IPS-15b (cell line): ENCODE measurements at regions not wholly inside any gene's neighbourhood (a gene's known extent, or its start where the extent isn't known, plus 50 kb on each side); places are given as distances from the start of the nearest gene placed in this dataset.
A peak's percentile ranks its signal among the peaks of the same experiment; 100 is the strongest.

Source experiments
- H3K27me3 ChIP-seq: one replicate; pipeline ENCODE4 v1.6.1; 2013; ENCODE audit warnings: low read length; ENCODE audit not compliant: control insufficient read depth, insufficient read depth
- H3K36me3 ChIP-seq: one replicate; pipeline ENCODE4 v1.6.1; 2013; ENCODE audit warnings: low read length; ENCODE audit not compliant: control insufficient read depth, insufficient read depth
- H3K4me1 ChIP-seq: one replicate; pipeline ENCODE4 v1.6.1; 2013; ENCODE audit warnings: mild to moderate bottlenecking, low read length; ENCODE audit not compliant: control insufficient read depth, insufficient read depth
- H3K4me3 ChIP-seq: one replicate; pipeline ENCODE4 v1.5.1; 2013; ENCODE audit warnings: low read depth, low read length
- H3K9ac ChIP-seq: one replicate; pipeline ENCODE4 v1.6.1; 2013; ENCODE audit warnings: low read depth, mild to moderate bottlenecking, low read length
- H3K9me3 ChIP-seq: one replicate; pipeline ENCODE4 v1.6.1; 2013; ENCODE audit warnings: mild to moderate bottlenecking, low read length; ENCODE audit not compliant: control insufficient read depth, insufficient read depth

DNA sequence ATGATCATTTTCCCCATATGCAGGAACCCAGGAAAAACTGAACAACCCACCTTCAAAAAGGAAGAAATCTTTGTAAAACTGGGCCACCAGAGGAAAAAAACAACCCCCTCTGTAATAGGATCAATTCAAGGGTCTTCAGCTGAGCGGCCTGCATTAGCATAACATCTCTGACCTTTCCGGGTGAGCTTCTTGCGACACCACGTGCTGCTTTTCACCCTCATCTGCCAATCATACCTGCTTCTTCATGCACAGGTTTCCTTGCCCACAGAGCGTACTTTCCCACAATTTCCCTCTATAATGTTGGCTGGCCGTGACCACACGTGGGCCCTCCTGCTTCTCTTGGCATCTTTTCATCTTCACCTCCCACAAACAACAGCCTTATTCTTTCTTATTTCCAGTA lies 284.3 kb upstream of the NEBL start:
- H3K9ac ChIP-seq, result no peak overlapping the region
- peaks cover 6% of the 10 kb centered on the region for H3K4me1 ChIP-seq
- H3K9me3 ChIP-seq, result no peaks in the 10 kb centered on the region
- H3K27me3 ChIP-seq, result peaks cover 2% of the 10 kb centered on the region
- no peak overlapping the region for H3K4me3 ChIP-seq
- H3K36me3 ChIP-seq, result no peaks in the 10 kb centered on the region

DNA sequence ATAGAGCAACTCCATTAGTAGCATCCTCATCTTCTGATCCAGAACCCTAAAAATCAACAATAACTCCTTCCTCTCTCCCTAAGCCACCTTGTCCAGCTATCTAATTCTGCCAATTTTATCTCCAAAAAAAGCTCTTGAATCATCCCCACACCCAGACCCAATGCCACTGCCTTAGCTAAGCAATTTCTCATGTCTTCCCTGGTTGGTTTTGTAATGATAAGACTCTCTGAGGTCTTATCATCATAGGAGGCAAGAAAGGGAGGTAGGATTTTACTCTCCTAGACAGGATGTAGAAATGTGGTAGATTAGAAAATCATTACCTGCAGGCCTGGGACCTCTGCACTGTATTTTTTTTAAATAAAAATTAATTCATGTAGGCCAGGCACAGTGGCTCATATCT lies 283.5 kb upstream of the NEBL start:
- H3K27me3 ChIP-seq, result peaks cover 9% of the 10 kb centered on the region
- H3K4me3 ChIP-seq, result no peak overlapping the region
- H3K9ac ChIP-seq, result no peak overlapping the region
- H3K36me3 ChIP-seq, result no peaks in the 10 kb centered on the region
- no peaks in the 10 kb centered on the region for H3K9me3 ChIP-seq
- peaks cover 6% of the 10 kb centered on the region for H3K4me1 ChIP-seq

DNA sequence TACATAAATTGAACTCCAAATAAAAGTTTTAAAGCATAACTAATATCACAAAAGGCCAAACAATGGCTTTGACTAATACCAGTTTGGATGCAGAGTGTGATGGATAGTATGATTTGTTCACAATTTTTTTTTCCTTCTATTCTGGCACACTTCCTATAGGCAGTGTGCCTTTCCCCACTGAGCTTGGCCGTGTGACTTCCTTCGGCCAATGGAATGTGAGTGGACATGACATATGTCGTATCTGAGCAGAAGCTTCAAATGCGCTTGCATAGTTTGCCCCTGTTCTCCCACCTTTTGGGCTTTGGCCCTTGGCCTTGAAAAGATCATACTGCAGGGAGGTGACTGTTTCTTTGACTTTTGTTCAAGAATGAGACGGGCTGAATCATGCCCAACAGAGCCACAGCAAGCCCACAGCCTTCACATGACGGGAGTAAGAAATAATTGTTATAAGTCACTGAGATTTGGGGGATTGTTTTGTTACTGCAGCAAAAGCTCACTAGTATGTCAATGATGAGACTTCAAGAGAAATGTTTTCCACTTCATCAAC lies 279.9 kb upstream of the NEBL start:
- Histone ChIP-seq H3K9me3 (no peaks in the 10 kb centered on the region), H3K27me3 (peaks cover 29% of the 10 kb centered on the region), H3K4me1 (peaks cover 11% of the 10 kb centered on the region), H3K36me3 (no peaks in the 10 kb centered on the region), H3K9ac (no peak overlapping the region), H3K4me3 (no peak overlapping the region)

DNA sequence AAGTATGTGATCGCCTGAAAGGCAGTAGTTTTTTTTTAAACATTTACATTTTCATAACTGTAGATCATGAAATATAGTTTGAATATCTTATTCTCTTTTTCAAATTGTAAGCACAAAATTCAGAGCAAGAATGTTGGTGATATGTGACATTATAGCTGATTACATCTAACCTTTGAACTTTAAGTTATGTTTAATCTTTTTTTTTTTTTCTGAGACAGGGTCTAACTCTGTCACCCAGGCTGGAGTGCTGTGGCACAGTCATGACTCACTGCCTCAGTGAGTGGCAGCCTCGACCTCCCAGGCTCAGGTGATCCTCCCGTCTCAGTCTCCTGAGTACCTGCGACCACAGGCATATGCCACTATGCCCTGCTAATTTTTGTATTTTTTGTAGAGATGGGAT lies 278.7 kb upstream of the NEBL start:
- peaks cover 29% of the 10 kb centered on the region for H3K27me3 ChIP-seq
- no peaks in the 10 kb centered on the region for H3K36me3 ChIP-seq
- H3K9ac ChIP-seq, result no peak overlapping the region
- H3K9me3 ChIP-seq, result no peaks in the 10 kb centered on the region
- peaks cover 5% of the 10 kb centered on the region for H3K4me1 ChIP-seq
- no peak overlapping the region for H3K4me3 ChIP-seq

DNA sequence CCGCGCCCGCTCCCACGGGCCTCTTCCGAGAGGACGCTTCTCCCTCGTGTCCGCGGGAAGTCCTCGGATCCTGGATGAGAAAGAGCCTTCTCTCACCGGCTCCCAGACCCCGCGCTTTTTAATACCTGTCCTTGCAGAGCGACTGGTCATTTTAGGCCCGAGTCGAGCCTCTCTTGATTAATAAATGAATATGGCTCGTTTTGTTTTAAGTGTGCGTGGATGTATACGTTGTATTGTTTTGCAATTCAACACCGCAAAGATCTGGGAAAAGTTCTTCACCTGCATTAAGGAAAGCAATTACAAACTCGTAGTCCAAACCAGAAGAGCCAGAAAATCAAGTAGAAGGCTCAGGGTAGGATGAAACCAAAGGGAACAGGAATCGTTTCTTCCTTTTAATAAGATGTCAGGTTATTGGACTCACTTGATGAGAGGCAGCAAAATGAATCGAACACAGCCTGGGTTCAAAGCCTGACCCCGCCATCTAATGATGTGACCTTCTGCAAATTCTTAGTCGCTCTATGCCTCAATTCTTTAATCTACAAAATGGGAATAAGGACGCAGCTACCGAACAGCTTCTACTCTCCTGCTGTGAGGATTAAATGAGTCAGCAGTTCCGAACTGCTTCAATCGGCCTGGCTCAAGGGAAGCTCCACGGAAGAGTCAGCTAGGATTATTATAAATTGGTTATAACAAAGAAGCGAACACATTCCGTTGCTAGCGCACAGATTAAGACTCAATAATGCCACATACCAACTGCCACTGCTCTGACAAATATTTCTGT lies 277.8 kb upstream of the NEBL start:
- peaks cover 5% of the 10 kb centered on the region for H3K4me1 ChIP-seq
- peak overlapping the region; percentile 37 for H3K9ac ChIP-seq
- peaks cover 29% of the 10 kb centered on the region for H3K27me3 ChIP-seq
- H3K36me3 ChIP-seq, result no peaks in the 10 kb centered on the region
- peak overlapping the region; percentile 76 for H3K4me3 ChIP-seq
- no peaks in the 10 kb centered on the region for H3K9me3 ChIP-seq

DNA sequence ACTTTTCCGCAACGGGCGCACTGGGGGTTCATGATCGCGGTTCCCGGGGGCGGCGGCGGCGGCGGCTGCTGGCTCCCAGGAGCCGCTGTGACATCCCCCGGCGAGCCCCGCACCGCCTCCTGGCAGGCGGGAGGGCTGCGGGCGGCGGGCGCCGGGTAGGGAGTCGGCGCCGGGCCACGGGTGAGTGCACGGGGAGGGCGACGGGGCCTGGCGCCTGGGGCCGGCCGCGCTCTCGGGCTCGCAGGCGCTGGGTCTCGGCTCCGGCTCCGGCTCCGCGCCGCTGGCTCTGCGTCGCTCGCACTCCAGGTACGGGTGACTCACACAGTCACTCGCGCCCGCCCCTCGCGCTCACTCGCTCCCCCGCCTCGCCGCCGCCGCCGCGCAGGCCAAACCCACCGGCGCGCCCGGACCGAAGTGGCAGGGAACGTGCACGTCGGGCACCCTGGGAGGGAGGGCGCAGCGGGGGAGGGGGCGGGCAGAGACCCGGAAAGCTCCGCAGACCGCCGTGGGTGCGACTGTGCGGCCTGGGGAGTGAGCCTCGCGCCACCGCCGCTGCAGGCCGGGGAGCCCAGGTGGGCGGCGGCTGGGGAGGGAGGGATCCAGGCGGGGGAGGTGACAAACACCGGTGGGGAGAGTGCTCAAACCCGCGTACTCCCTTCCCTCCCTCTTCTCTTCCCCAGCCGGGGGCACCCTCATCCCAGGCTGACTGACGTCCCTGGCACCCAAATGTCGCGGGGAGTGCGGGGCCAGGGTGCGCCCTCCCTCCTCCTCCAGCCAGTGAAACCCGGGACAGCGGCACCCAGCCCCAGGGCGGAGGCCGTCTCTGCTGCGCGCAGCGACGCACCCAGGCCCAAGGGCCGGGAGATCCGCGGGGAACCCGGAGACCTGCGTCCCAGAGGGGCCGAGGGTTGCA lies 276.9 kb upstream of the NEBL start:
- Histone ChIP-seq H3K27me3 (peaks cover 29% of the 10 kb centered on the region), H3K9ac (peak overlapping the region; percentile 37), H3K36me3 (no peaks in the 10 kb centered on the region), H3K4me3 (peak overlapping the region; percentile 76), H3K4me1 (peaks cover 5% of the 10 kb centered on the region), H3K9me3 (no peaks in the 10 kb centered on the region)

DNA sequence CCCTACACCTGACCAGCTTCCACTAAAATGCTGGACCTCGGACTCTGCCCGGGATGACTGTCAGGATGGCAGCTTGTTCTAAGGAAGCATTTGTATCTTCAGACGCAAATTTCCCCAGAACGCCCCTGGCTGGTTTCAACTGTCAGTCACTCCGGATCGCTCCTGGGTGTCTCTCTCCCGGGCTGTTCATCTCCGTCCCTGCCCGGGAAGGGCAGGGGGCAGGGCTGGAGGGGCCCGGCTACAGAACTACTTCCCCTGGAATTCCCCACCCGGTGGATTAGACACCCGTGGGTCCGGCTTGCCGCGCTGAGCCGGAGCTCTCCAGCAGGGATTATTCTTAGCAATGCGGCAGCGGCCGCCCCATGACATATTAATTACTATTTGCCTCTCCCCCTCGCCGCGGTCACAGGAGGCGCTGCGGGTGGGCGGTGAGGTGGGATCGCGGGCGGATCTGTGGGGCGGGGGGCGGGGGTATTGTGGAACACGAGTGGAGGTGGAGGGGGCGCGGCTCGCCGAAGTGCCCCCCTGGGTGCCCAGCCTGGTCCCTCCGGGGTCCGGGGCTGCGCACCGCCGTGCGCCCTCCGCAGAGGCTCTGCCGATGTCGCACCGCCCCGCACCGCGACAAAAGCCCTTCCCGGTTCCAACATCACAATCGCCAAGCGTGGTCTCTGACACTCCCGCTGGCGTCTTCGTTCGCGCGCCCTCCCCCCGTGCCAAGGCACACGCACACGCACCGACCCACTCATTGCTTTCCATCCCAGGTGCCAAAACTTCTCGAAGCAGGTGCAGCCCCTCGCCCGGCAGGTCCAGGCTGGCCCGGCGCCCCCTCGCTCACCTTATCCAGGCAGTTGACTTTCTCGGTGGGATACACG lies 276.1 kb upstream of the NEBL start:
- Histone ChIP-seq H3K4me3 (peak overlapping the region; percentile 76), H3K9me3 (no peaks in the 10 kb centered on the region), H3K36me3 (no peaks in the 10 kb centered on the region), H3K4me1 (peaks cover 5% of the 10 kb centered on the region), H3K27me3 (peaks cover 29% of the 10 kb centered on the region), H3K9ac (no peak overlapping the region)

DNA sequence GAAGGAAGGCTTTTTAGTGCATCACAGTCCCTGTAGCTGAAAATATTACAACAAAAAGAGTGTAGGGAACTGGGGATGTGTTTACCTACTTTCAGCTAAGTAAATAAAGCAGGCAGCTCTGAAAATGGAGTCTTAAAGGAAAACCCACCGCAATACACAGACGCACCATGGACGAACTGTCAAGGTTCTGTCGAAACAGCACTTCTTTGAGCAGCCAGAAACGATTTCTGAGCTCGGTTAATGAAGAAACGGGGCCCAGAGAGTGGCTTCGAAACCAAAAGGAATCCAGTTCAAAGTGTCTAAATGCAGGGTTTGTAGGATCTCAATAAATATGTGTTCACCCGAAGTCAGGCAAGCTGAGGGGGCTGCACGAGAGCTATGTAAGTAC lies 275.4 kb upstream of the NEBL start:
- Histone ChIP-seq H3K9ac (no peak overlapping the region), H3K27me3 (peaks cover 29% of the 10 kb centered on the region), H3K36me3 (no peaks in the 10 kb centered on the region), H3K4me1 (peaks cover 5% of the 10 kb centered on the region), H3K4me3 (peak overlapping the region; percentile 76), H3K9me3 (no peaks in the 10 kb centered on the region)

DNA sequence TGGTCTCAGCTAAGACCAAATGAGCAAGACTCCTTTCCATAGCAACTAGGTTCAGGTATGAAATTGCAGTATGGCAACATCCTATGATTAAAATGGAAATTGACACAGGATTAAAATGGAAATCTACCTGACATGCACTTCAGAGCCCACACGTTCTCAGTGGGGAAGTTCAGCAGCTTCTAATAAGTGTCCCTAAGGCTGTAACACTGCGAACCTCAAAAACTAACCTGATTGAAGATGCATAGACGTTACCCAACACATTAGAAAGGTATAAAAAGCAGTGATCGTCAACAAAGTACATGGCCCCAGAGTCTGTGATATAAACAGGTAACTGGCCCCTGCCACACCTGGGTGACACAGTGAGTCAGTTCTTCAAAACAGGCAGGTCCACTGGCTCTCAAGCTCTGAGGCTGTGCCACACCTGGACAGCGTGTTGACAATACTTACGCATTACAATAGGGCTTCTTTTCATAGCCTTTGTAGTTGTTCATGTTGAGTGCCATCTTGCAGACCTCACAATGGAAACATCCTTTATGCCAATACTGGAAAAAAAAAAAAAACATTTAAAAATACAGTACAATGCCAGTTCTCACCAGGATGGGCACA lies 274.9 kb upstream of the NEBL start:
- H3K9me3 ChIP-seq, result no peaks in the 10 kb centered on the region
- no peak overlapping the region for H3K4me3 ChIP-seq
- peaks cover 29% of the 10 kb centered on the region for H3K27me3 ChIP-seq
- no peak overlapping the region for H3K9ac ChIP-seq
- H3K4me1 ChIP-seq, result peaks cover 5% of the 10 kb centered on the region
- no peaks in the 10 kb centered on the region for H3K36me3 ChIP-seq

DNA sequence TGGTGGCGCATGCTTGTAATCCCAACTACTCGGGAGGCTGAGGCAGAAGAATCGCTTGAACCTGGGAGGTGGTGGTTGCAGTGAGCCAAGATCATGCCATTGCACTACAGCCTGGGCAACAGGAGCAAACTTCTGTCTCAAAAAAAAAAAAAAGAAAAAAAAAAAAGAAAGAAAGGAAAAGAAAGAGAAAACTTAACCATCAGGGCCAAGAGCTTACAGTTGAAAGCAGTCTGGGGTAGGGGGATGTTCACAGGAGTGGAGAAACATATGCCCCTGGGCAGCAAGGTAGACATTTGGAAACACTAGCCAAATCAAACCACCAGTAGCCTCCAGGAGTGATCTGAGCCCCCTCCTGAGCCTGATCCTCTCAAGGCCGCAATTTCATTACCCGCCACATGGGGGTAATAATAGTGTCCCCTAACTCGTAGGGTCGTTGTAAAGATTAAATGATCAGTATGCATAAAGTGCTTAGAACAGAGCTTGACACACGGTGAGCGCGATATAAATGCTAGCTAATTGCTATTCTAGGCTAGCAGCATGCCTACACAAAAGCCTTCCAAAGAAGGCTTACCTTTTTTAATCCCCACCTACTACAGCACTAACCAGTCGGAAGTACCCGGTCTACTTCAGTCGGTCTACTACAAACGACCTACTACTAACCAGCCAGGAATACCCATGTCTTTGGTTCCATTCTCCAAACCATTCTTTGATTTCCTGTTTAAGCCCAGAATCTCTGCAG lies 274.3 kb upstream of the NEBL start:
- Histone ChIP-seq H3K4me1 (peaks cover 5% of the 10 kb centered on the region), H3K9ac (no peak overlapping the region), H3K9me3 (no peaks in the 10 kb centered on the region), H3K27me3 (peaks cover 26% of the 10 kb centered on the region), H3K36me3 (no peaks in the 10 kb centered on the region), H3K4me3 (no peak overlapping the region)
